PC-3 (cell line): ENCODE measurements at regions not wholly inside any gene's neighbourhood (a gene's known extent, or its start where the extent isn't known, plus 50 kb on each side); places are given as distances from the start of the nearest gene placed in this dataset.

Experiments
- ATAC-seq: fragments of 200-7000 bp; cut with Tn5 transposase; 2 replicates; pipeline ENCODE4 v1.9.1; 2020; ENCODE audit warnings: mild to moderate bottlenecking, moderate library complexity
- BruUV-seq: library from RNA; stranded (reverse); fragments of 400-500 nt; replicated peaks from 2 replicates; lab custom pipeline; 2021; lab: Mats Ljungman, UMichigan
- CTCF ChIA-PET: fragments of 300-600 bp; sonication (Branson Sonifier 250); formaldehyde crosslinking; loops from one replicate; lab custom pipeline; 2022; ENCODE audit warnings: antibody characterized with exemption; lab: Charles Lee
- POLR2A ChIA-PET: fragments of 300-600 bp; sonication (Branson Sonifier 250); formaldehyde crosslinking; loops from one replicate; lab custom pipeline; 2022; ENCODE audit warnings: antibody characterized with exemption; ENCODE audit not compliant: unreplicated experiment; lab: Charles Lee
- DNase-seq: peaks from one replicate; pipeline ENCODE4 v3.0.0-alpha.2; 2015
- H2AFZ ChIP-seq: fragments of 300-600 bp; sonication (generic); 2 replicates; pipeline ENCODE4 v1.6.0; 2016; ENCODE audit warnings: antibody characterized with exemption, low read length
- H3F3A ChIP-seq: fragments of 300-600 bp; sonication (generic); one replicate; pipeline ENCODE4 v1.6.0; 2017; ENCODE audit warnings: antibody characterized with exemption, low read length, control low read depth, mild to moderate bottlenecking; ENCODE audit not compliant: unreplicated experiment
- H3K27ac ChIP-seq: fragments of 300-600 bp; sonication (generic); 2 replicates; pipeline ENCODE4 v1.5.1; 2016; ENCODE audit warnings: mild to moderate bottlenecking, low read length
- H3K27me3 ChIP-seq: fragments of 300-600 bp; sonication (generic); 2 replicates; pipeline ENCODE4 v1.6.1; 2016; ENCODE audit warnings: low read length, mixed read lengths
- H3K36me3 ChIP-seq: fragments of 300-600 bp; sonication (generic); 2 replicates; pipeline ENCODE4 v1.6.1; 2016; ENCODE audit warnings: low read depth, mixed run types, low read length, mixed read lengths
- H3K4me1 ChIP-seq: fragments of 300-600 bp; sonication (generic); 2 replicates; pipeline ENCODE4 v1.5.1; 2016; ENCODE audit warnings: low read length; ENCODE audit not compliant: insufficient read depth
- H3K4me2 ChIP-seq: fragments of 300-600 bp; sonication (generic); 2 replicates; pipeline ENCODE4 v1.6.0; 2016; ENCODE audit warnings: low read length
- H3K4me3 ChIP-seq: fragments of 300-600 bp; sonication (generic); 2 replicates; pipeline ENCODE4 v1.5.1; 2016; ENCODE audit warnings: mild to moderate bottlenecking, low read length, mixed read lengths
- H3K79me2 ChIP-seq: fragments of 300-600 bp; sonication (generic); 2 replicates; pipeline ENCODE4 v1.6.1; 2017; ENCODE audit warnings: low read length, mixed read lengths
- H3K9ac ChIP-seq: fragments of 300-600 bp; sonication (generic); 2 replicates; pipeline ENCODE4 v1.6.0; 2016; ENCODE audit warnings: mild to moderate bottlenecking, low read length
- H3K9me2 ChIP-seq: fragments of 300-600 bp; sonication (generic); replicated peaks from 2 replicates; pipeline ENCODE4 v1.6.1; 2016; ENCODE audit warnings: mixed run types, low read length, mixed read lengths
- H3K9me3 ChIP-seq: fragments of 300-600 bp; sonication (generic); 2 replicates; pipeline ENCODE4 v1.6.1; 2016; ENCODE audit warnings: low read length, mixed read lengths
- H4K20me1 ChIP-seq: fragments of 300-600 bp; sonication (generic); 2 replicates; pipeline ENCODE4 v1.6.1; 2016; ENCODE audit warnings: low read length, mixed read lengths
- CTCF ChIP-seq: fragments of 300-600 bp; sonication (generic); conservative IDR thresholded peaks from 2 replicates; pipeline ENCODE4 v1.5.1; 2017; ENCODE audit warnings: antibody characterized with exemption, low read depth, mild to moderate bottlenecking, low read length
- EZH2 ChIP-seq: fragments of 300-600 bp; sonication (generic); IDR thresholded peaks from one replicate; pipeline ENCODE4 v1.6.1; 2017; ENCODE audit warnings: antibody characterized with exemption, mild to moderate bottlenecking, low read length; ENCODE audit not compliant: unreplicated experiment
- EZH2phosphoT487 ChIP-seq: fragments of 300-600 bp; sonication (generic); IDR thresholded peaks from 2 replicates; pipeline ENCODE4 v1.6.1; 2018; ENCODE audit warnings: mild to moderate bottlenecking, antibody characterized with exemption, low read length, borderline replicate concordance
- intact Hi-C: fragments of 100-400 bp; cut with micrococcal nuclease; formaldehyde crosslinking; loops from 2 replicates; pipeline ENCODE4 v1.9.0; 2023

GRCh38 chr6:965343-965742, 272.4 kb upstream of the EXOC2 start:
- CTCF ChIA-PET = no interaction called here
- no TSS peak for BruUV-seq
- Histone ChIP-seq H3K4me3 (no peak overlapping the region), H4K20me1 (no peaks in the 10 kb centered on the region), H3K4me2 (no peak overlapping the region), H3K79me2 (no peaks in the 10 kb centered on the region), H3K9me2 (no peaks in the 10 kb centered on the region), H3F3A (no peaks in the 10 kb centered on the region), H3K27me3 (peaks cover 93% of the 10 kb centered on the region), H3K27ac (no peak overlapping the region), H2AFZ (no peak overlapping the region), H3K9me3 (no peaks in the 10 kb centered on the region), H3K36me3 (no peaks in the 10 kb centered on the region), H3K4me1 (no peaks in the 10 kb centered on the region), H3K9ac (no peak overlapping the region)
- TF ChIP-seq EZH2phosphoT487 = no peak
- TF ChIP-seq CTCF = no peak
- no peak for TF ChIP-seq EZH2
- ATAC-seq = no peak
- DNase-seq = no peak
- POLR2A ChIA-PET = no interaction called here
- intact Hi-C loops = no loop called here

- TF ChIP-seq CTCF (no peak), EZH2 (no peak), EZH2phosphoT487 (no peak)
- no peaks in the 10 kb centered on the region for H4K20me1 ChIP-seq
- H3K4me3 ChIP-seq = no peak overlapping the region
- no peaks in the 10 kb centered on the region for H3K36me3 ChIP-seq
- ChIA-PET POLR2A (no interaction called here), CTCF (no interaction called here)
- H3F3A ChIP-seq = no peaks in the 10 kb centered on the region
- no peak overlapping the region for H3K9ac ChIP-seq
- no peaks in the 10 kb centered on the region for H3K9me2 ChIP-seq
- no peaks in the 10 kb centered on the region for H3K4me1 ChIP-seq
- no peak for DNase-seq
- intact Hi-C loops = no loop called here
- no TSS peak for BruUV-seq
- ATAC-seq = no peak
- H3K4me2 ChIP-seq = no peak overlapping the region
- H3K27ac ChIP-seq = no peak overlapping the region
- H2AFZ ChIP-seq = no peak overlapping the region
- H3K79me2 ChIP-seq = no peaks in the 10 kb centered on the region
- H3K9me3 ChIP-seq = no peaks in the 10 kb centered on the region
- peaks cover 81% of the 10 kb centered on the region for H3K27me3 ChIP-seq
These were observed 270.5 kb upstream of the EXOC2 start for GRCh38 chr6:963456-963855.

- BruUV-seq = no TSS peak
- no peak overlapping the region for H3K4me2 ChIP-seq
- H4K20me1 ChIP-seq = no peaks in the 10 kb centered on the region
- H3K36me3 ChIP-seq = no peaks in the 10 kb centered on the region
- no peaks in the 10 kb centered on the region for H3F3A ChIP-seq
- H3K4me3 ChIP-seq = no peak overlapping the region
- H3K9me3 ChIP-seq = no peaks in the 10 kb centered on the region
- no peak overlapping the region for H2AFZ ChIP-seq
- TF ChIP-seq EZH2 (no peak), EZH2phosphoT487 (no peak), CTCF (no peak)
- no peak for DNase-seq
- peaks cover 74% of the 10 kb centered on the region for H3K27me3 ChIP-seq
- intact Hi-C loops = no loop called here
- no peaks in the 10 kb centered on the region for H3K9me2 ChIP-seq
- ATAC-seq = no peak
- H3K9ac ChIP-seq = no peak overlapping the region
- H3K4me1 ChIP-seq = no peaks in the 10 kb centered on the region
- H3K79me2 ChIP-seq = no peaks in the 10 kb centered on the region
- H3K27ac ChIP-seq = no peak overlapping the region
- POLR2A ChIA-PET = no interaction called here
- CTCF ChIA-PET = no interaction called here
These were observed 268.5 kb upstream of the EXOC2 start for GRCh38 chr6:961407-961960.
